ENCODE measurements at regions not wholly inside any gene's neighbourhood (a gene's known extent, or its start where the extent isn't known, plus 50 kb on each side); places are given as distances from the start of the nearest gene placed in this dataset.

DNA sequence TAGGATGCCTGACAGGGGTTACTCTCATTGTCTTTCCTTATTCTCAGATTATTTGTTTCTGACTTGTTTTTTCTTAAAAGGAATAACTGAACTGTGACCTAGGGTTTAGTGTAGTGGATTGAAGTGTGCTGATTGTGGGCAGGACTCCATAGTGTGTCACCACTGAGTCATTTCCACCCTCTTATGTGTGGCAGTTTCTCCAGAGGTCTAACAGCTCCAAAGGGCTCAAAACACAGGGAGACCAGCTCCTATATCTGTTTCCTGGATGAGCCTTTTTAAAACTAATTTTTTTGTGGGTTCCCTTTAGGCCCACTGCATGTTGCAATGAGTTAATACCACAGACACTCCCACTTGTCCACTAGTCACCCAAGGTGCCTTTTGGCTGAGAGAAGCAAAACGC lies 951.1 kb upstream of the ADGRB3 start:
- TF ChIP-seq, protein P1, sequence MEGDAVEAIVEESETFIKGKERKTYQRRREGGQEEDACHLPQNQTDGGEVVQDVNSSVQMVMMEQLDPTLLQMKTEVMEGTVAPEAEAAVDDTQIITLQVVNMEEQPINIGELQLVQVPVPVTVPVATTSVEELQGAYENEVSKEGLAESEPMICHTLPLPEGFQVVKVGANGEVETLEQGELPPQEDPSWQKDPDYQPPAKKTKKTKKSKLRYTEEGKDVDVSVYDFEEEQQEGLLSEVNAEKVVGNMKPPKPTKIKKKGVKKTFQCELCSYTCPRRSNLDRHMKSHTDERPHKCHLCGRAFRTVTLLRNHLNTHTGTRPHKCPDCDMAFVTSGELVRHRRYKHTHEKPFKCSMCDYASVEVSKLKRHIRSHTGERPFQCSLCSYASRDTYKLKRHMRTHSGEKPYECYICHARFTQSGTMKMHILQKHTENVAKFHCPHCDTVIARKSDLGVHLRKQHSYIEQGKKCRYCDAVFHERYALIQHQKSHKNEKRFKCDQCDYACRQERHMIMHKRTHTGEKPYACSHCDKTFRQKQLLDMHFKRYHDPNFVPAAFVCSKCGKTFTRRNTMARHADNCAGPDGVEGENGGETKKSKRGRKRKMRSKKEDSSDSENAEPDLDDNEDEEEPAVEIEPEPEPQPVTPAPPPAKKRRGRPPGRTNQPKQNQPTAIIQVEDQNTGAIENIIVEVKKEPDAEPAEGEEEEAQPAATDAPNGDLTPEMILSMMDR (IDR thresholded peaks at IDR 0.05), result no peak
- TF ChIP-seq ESRRA (IDR thresholded peaks at IDR 0.05; ENCODE audit: borderline replicate concordance, low read length) (no peak), RAD21 (conservative IDR thresholded peaks at IDR 0.05 in 1 of 2, IDR thresholded peaks at IDR 0.05 in 1 of 2) (no peak), HDAC2 (IDR thresholded peaks at IDR 0.05) (no peak), JUNB (IDR thresholded peaks at IDR 0.05) (no peak), MAFK (IDR thresholded peaks at IDR 0.05; ENCODE audit: partially characterized antibody) (no peak), CHD4 (IDR thresholded peaks at IDR 0.05; ENCODE audit: borderline replicate concordance) (no peak)

Measured in A549 (cell line).